ENCODE measurements at regions not wholly inside any gene's neighbourhood (a gene's known extent, or its start where the extent isn't known, plus 50 kb on each side); places are given as distances from the start of the nearest gene placed in this dataset.
"Not testable (repeated sequence)": the region's sequence is repeated elsewhere in the genome, so short reads cannot be mapped to it uniquely, and the experiment has no call there.

GRCh38 chr3:34891941-34892340 is 747.4 kb upstream of the ARPP21 start:
- no peaks in the 10 kb centered on the region for H3K36me3 ChIP-seq (ENCODE audit: control insufficient read depth in 2 of 2, extremely low read depth in 1 of 2, insufficient read depth in 1 of 2, low read length in 1 of 2)
- ATAC-seq (replicated peaks in 1 of 4) = no peak
- Mint-ChIP-seq H3K27ac (no peak overlapping the region), H3K4me3 (no peak overlapping the region), H3K4me1 (no peaks in the 10 kb centered on the region), H3K9me3 (peaks cover 6 to 10% (median 8%) of the 10 kb centered on the region in 3 donors), H3K36me3 (no peaks in the 10 kb centered on the region), H3K27me3 (no peaks in the 10 kb centered on the region)
- ChIA-PET POLR2A (no interaction called here), CTCF (no interaction called here)
- H3K4me1 ChIP-seq (ENCODE audit: control insufficient read depth in 1 of 2, extremely low read depth in 1 of 2, insufficient read depth in 2 of 2, low read length in 2 of 2) = no peaks in the 10 kb centered on the region
- no peak overlapping the region for H3K27ac ChIP-seq (ENCODE audit: low read length)
- DNase-seq = no peak
- H3K4me3 ChIP-seq (ENCODE audit: control insufficient read depth in 1 of 2, extremely low read depth in 1 of 2, low read length in 1 of 2) = no peak overlapping the region
- 100% methylated on average over 1 of the region's 3 CpGs for WGBS (ENCODE audit: insufficient coverage)
- no peaks in the 10 kb centered on the region for H3K27me3 ChIP-seq (replicated peaks in 1 of 2; ENCODE audit: control insufficient read depth in 2 of 2, extremely low read depth in 1 of 2, insufficient read depth in 2 of 2, low read length in 1 of 2)
- no peaks in the 10 kb centered on the region for H3K9me3 ChIP-seq

- CTCF ChIA-PET = no interaction called here
- H3K4me1 Mint-ChIP-seq = no peaks in the 10 kb centered on the region
- DNase-seq = no peak
- H3K36me3 Mint-ChIP-seq = no peaks in the 10 kb centered on the region
- H3K27ac Mint-ChIP-seq = no peak overlapping the region
- Histone ChIP-seq H3K36me3 (ENCODE audit: control insufficient read depth in 2 of 2, extremely low read depth in 1 of 2, insufficient read depth in 1 of 2, low read length in 1 of 2) (no peaks in the 10 kb centered on the region), H3K4me3 (ENCODE audit: control insufficient read depth in 1 of 2, extremely low read depth in 1 of 2, low read length in 1 of 2) (no peak overlapping the region), H3K4me1 (ENCODE audit: control insufficient read depth in 1 of 2, extremely low read depth in 1 of 2, insufficient read depth in 2 of 2, low read length in 2 of 2) (no peaks in the 10 kb centered on the region), H3K27me3 (replicated peaks in 1 of 2; ENCODE audit: control insufficient read depth in 2 of 2, extremely low read depth in 1 of 2, insufficient read depth in 2 of 2, low read length in 1 of 2) (no peaks in the 10 kb centered on the region), H3K9me3 (no peaks in the 10 kb centered on the region), H3K27ac (ENCODE audit: low read length) (no peak overlapping the region)
- H3K9me3 Mint-ChIP-seq = peaks cover 4 to 10% (median 8%) of the 10 kb centered on the region in 3 donors
- H3K4me3 Mint-ChIP-seq = no peak overlapping the region
- no peak for ATAC-seq (replicated peaks in 1 of 4)
- POLR2A ChIA-PET = no interaction called here
- no peaks in the 10 kb centered on the region for H3K27me3 Mint-ChIP-seq
- WGBS (ENCODE audit: insufficient coverage) = no CpG with 5 or more reads among the region's 1 CpG
These were observed 743.5 kb upstream of the ARPP21 start for GRCh38 chr3:34895841-34896240.

GRCh38 chr3:34909679-34910078 is 729.6 kb upstream of the ARPP21 start:
- H3K4me1 ChIP-seq (ENCODE audit: control insufficient read depth in 1 of 2, extremely low read depth in 1 of 2, insufficient read depth in 2 of 2, low read length in 2 of 2); H3K4me3 Mint-ChIP-seq; H3K36me3 ChIP-seq (ENCODE audit: control insufficient read depth in 2 of 2, extremely low read depth in 1 of 2, insufficient read depth in 1 of 2, low read length in 1 of 2); H3K9me3 ChIP-seq; ATAC-seq (replicated peaks in 1 of 4); H3K27me3 Mint-ChIP-seq; H3K4me1 Mint-ChIP-seq; H3K27ac Mint-ChIP-seq; CTCF ChIA-PET; H3K27me3 ChIP-seq (replicated peaks in 1 of 2; ENCODE audit: control insufficient read depth in 2 of 2, extremely low read depth in 1 of 2, insufficient read depth in 2 of 2, low read length in 1 of 2); H3K36me3 Mint-ChIP-seq; H3K27ac ChIP-seq (ENCODE audit: low read length); H3K4me3 ChIP-seq (ENCODE audit: control insufficient read depth in 1 of 2, extremely low read depth in 1 of 2, low read length in 1 of 2); DNase-seq: not testable (repeated sequence)
- H3K9me3 Mint-ChIP-seq = peaks cover 7 to 15% (median 14%) of the 10 kb centered on the region in 3 donors
- POLR2A ChIA-PET = interaction anchor here in 1 of 2 donors (0.6 kb wide), 1 partner anchor 1347 kb away, joined by 3 read pairs; no protein-coding TSS in a partner anchor
- 100% methylated on average over 1 of the region's 4 CpGs for WGBS (ENCODE audit: insufficient coverage)

GRCh38 chr3:34919025-34919424 is 720.3 kb upstream of the ARPP21 start:
- no peaks in the 10 kb centered on the region for H3K27me3 Mint-ChIP-seq
- ATAC-seq (replicated peaks in 1 of 4) (no peak), DNase-seq (no peak)
- Histone ChIP-seq H3K4me3 (ENCODE audit: control insufficient read depth in 1 of 2, extremely low read depth in 1 of 2, low read length in 1 of 2) (no peak overlapping the region), H3K27me3 (replicated peaks in 1 of 2; ENCODE audit: control insufficient read depth in 2 of 2, extremely low read depth in 1 of 2, insufficient read depth in 2 of 2, low read length in 1 of 2) (no peaks in the 10 kb centered on the region), H3K4me1 (ENCODE audit: control insufficient read depth in 1 of 2, extremely low read depth in 1 of 2, insufficient read depth in 2 of 2, low read length in 2 of 2) (no peaks in the 10 kb centered on the region), H3K9me3 (no peaks in the 10 kb centered on the region), H3K27ac (ENCODE audit: low read length) (no peak overlapping the region), H3K36me3 (ENCODE audit: control insufficient read depth in 2 of 2, extremely low read depth in 1 of 2, insufficient read depth in 1 of 2, low read length in 1 of 2) (no peaks in the 10 kb centered on the region)
- no peaks in the 10 kb centered on the region for H3K36me3 Mint-ChIP-seq
- no peak overlapping the region for H3K4me3 Mint-ChIP-seq
- ChIA-PET POLR2A (no interaction called here), CTCF (no interaction called here)
- no peaks in the 10 kb centered on the region for H3K4me1 Mint-ChIP-seq
- H3K27ac Mint-ChIP-seq = no peak overlapping the region
- H3K9me3 Mint-ChIP-seq = peaks cover 0 to 8% (median 0%) of the 10 kb centered on the region in 3 donors

- no peak for DNase-seq
- ChIA-PET POLR2A (no interaction called here), CTCF (no interaction called here)
- Histone ChIP-seq H3K4me3 (ENCODE audit: control insufficient read depth in 1 of 2, extremely low read depth in 1 of 2, low read length in 1 of 2) (no peak overlapping the region), H3K36me3 (ENCODE audit: control insufficient read depth in 2 of 2, extremely low read depth in 1 of 2, insufficient read depth in 1 of 2, low read length in 1 of 2) (no peaks in the 10 kb centered on the region), H3K4me1 (ENCODE audit: control insufficient read depth in 1 of 2, extremely low read depth in 1 of 2, insufficient read depth in 2 of 2, low read length in 2 of 2) (no peaks in the 10 kb centered on the region), H3K27me3 (replicated peaks in 1 of 2; ENCODE audit: control insufficient read depth in 2 of 2, extremely low read depth in 1 of 2, insufficient read depth in 2 of 2, low read length in 1 of 2) (no peaks in the 10 kb centered on the region), H3K9me3 (no peaks in the 10 kb centered on the region), H3K27ac (ENCODE audit: low read length) (no peak overlapping the region)
- Mint-ChIP-seq H3K27ac (no peak overlapping the region), H3K4me1 (no peaks in the 10 kb centered on the region), H3K9me3 (peaks cover 0 to 12% (median 0%) of the 10 kb centered on the region in 3 donors), H3K36me3 (no peaks in the 10 kb centered on the region), H3K27me3 (no peaks in the 10 kb centered on the region), H3K4me3 (no peak overlapping the region)
- ATAC-seq (replicated peaks in 1 of 4) = no peak
These were observed 718.5 kb upstream of the ARPP21 start for GRCh38 chr3:34920806-34921205.

GRCh38 chr3:34924961-34925360 is 714.4 kb upstream of the ARPP21 start:
- Mint-ChIP-seq H3K9me3 (peaks cover 2 to 21% (median 6%) of the 10 kb centered on the region in 3 donors), H3K4me3 (no peak overlapping the region), H3K4me1 (no peaks in the 10 kb centered on the region), H3K27me3 (no peaks in the 10 kb centered on the region), H3K36me3 (no peaks in the 10 kb centered on the region), H3K27ac (no peak overlapping the region)
- Histone ChIP-seq H3K36me3 (ENCODE audit: control insufficient read depth in 2 of 2, extremely low read depth in 1 of 2, insufficient read depth in 1 of 2, low read length in 1 of 2) (no peaks in the 10 kb centered on the region), H3K27ac (ENCODE audit: low read length) (no peak overlapping the region), H3K4me1 (ENCODE audit: control insufficient read depth in 1 of 2, extremely low read depth in 1 of 2, insufficient read depth in 2 of 2, low read length in 2 of 2) (no peaks in the 10 kb centered on the region), H3K4me3 (ENCODE audit: control insufficient read depth in 1 of 2, extremely low read depth in 1 of 2, low read length in 1 of 2) (no peak overlapping the region), H3K9me3 (no peaks in the 10 kb centered on the region), H3K27me3 (replicated peaks in 1 of 2; ENCODE audit: control insufficient read depth in 2 of 2, extremely low read depth in 1 of 2, insufficient read depth in 2 of 2, low read length in 1 of 2) (no peaks in the 10 kb centered on the region)
- DNase-seq (no peak), ATAC-seq (replicated peaks in 1 of 4) (no peak)
- WGBS (ENCODE audit: insufficient coverage) = no CpG with 5 or more reads among the region's 2 CpGs
- CTCF ChIA-PET = no interaction called here
- POLR2A ChIA-PET = no interaction called here

- H3K9me3 ChIP-seq = peaks cover 2% of the 10 kb centered on the region
- H3K27me3 ChIP-seq (replicated peaks in 1 of 2; ENCODE audit: control insufficient read depth in 2 of 2, extremely low read depth in 1 of 2, insufficient read depth in 2 of 2, low read length in 1 of 2) = no peaks in the 10 kb centered on the region
- H3K27me3 Mint-ChIP-seq = no peaks in the 10 kb centered on the region
- no peaks in the 10 kb centered on the region for H3K36me3 Mint-ChIP-seq
- no peak overlapping the region for H3K4me3 Mint-ChIP-seq
- DNase-seq (no peak), ATAC-seq (replicated peaks in 1 of 4) (no peak)
- no peak overlapping the region for H3K27ac ChIP-seq (ENCODE audit: low read length)
- no peaks in the 10 kb centered on the region for H3K4me1 ChIP-seq (ENCODE audit: control insufficient read depth in 1 of 2, extremely low read depth in 1 of 2, insufficient read depth in 2 of 2, low read length in 2 of 2)
- no peak overlapping the region for H3K27ac Mint-ChIP-seq
- CTCF ChIA-PET = no interaction called here
- H3K4me1 Mint-ChIP-seq = no peaks in the 10 kb centered on the region
- H3K4me3 ChIP-seq (ENCODE audit: control insufficient read depth in 1 of 2, extremely low read depth in 1 of 2, low read length in 1 of 2) = no peak overlapping the region
- POLR2A ChIA-PET = no interaction called here
- H3K36me3 ChIP-seq (ENCODE audit: control insufficient read depth in 2 of 2, extremely low read depth in 1 of 2, insufficient read depth in 1 of 2, low read length in 1 of 2) = no peaks in the 10 kb centered on the region
- WGBS (ENCODE audit: insufficient coverage) = no CpG with 5 or more reads among the region's 1 CpG
- peaks cover 6 to 22% (median 6%) of the 10 kb centered on the region in 3 donors for H3K9me3 Mint-ChIP-seq
These were observed 713.5 kb upstream of the ARPP21 start for GRCh38 chr3:34925851-34926250.
